Type B pancreatic cell (in vitro differentiated cells): ENCODE measurements at regions not wholly inside any gene's neighbourhood (a gene's known extent, or its start where the extent isn't known, plus 50 kb on each side); places are given as distances from the start of the nearest gene placed in this dataset.

ENCODE experiments used
- DNase-seq: peaks from one replicate; pipeline ENCODE4 v3.0.0; 2021; ENCODE audit warnings: mixed read lengths; ENCODE audit not compliant: unreplicated experiment; ENCODE audit errors: extremely low spot score
- H3K27ac Mint-ChIP-seq: 2 replicates; pipeline ENCODE4 v1.8.0; 2021; ENCODE audit warnings: mild to moderate bottlenecking, mixed read lengths
- H3K27me3 Mint-ChIP-seq: 2 replicates; pipeline ENCODE4 v1.8.0; 2021; ENCODE audit warnings: mixed read lengths
- H3K36me3 Mint-ChIP-seq: 2 replicates; pipeline ENCODE4 v1.8.0; 2021; ENCODE audit warnings: mixed read lengths
- H3K4me1 Mint-ChIP-seq: one replicate; pipeline ENCODE4 v1.8.0; 2021; ENCODE audit warnings: mixed read lengths; ENCODE audit not compliant: unreplicated experiment
- H3K4me3 Mint-ChIP-seq: 2 replicates; pipeline ENCODE4 v1.8.0; 2021; ENCODE audit warnings: mild to moderate bottlenecking, mixed read lengths
- H3K9me3 Mint-ChIP-seq: 2 replicates; pipeline ENCODE4 v1.8.0; 2021; ENCODE audit warnings: mixed read lengths
- TF ChIP-seq, protein P1 (sequence below): fragments of 200-600 bp; sonication (generic); conservative IDR thresholded peaks from 2 replicates; pipeline ENCODE4 v1.5.0; 2021; ENCODE audit warnings: antibody characterized with exemption, mild to moderate bottlenecking

DNA sequence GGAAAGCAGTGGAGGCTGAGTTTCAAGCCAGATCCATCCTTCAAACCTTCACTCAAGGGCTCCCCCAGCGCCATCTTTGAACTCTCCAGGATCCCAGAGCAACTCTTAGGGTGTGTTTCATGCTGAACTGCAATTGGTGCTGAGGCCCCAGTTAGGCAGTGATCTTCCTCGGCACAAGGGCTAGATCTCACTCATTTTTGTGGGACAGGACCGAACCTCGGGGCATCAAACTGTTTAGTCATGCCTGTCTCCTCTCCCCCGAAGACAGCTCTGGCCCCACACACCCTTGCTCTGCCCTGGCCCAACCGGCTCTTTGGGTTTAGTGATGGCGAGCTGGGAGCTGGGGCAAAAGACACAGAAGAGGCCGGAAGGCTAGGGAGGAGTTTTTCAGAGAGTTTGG, 115.1 kb downstream of the NUFIP1 start:
- no peak overlapping the region for H3K4me3 Mint-ChIP-seq
- no peaks in the 10 kb centered on the region for H3K27me3 Mint-ChIP-seq
- peaks cover 7% of the 10 kb centered on the region for H3K9me3 Mint-ChIP-seq
- H3K4me1 Mint-ChIP-seq = peaks cover 31% of the 10 kb centered on the region
- DNase-seq = no peak
- peaks cover 4% of the 10 kb centered on the region for H3K36me3 Mint-ChIP-seq
- H3K27ac Mint-ChIP-seq = no peak overlapping the region
- TF ChIP-seq, protein P1, sequence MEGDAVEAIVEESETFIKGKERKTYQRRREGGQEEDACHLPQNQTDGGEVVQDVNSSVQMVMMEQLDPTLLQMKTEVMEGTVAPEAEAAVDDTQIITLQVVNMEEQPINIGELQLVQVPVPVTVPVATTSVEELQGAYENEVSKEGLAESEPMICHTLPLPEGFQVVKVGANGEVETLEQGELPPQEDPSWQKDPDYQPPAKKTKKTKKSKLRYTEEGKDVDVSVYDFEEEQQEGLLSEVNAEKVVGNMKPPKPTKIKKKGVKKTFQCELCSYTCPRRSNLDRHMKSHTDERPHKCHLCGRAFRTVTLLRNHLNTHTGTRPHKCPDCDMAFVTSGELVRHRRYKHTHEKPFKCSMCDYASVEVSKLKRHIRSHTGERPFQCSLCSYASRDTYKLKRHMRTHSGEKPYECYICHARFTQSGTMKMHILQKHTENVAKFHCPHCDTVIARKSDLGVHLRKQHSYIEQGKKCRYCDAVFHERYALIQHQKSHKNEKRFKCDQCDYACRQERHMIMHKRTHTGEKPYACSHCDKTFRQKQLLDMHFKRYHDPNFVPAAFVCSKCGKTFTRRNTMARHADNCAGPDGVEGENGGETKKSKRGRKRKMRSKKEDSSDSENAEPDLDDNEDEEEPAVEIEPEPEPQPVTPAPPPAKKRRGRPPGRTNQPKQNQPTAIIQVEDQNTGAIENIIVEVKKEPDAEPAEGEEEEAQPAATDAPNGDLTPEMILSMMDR = no peak

- no peak overlapping the region for H3K4me3 Mint-ChIP-seq
- no peak overlapping the region for H3K27ac Mint-ChIP-seq
- no peaks in the 10 kb centered on the region for H3K27me3 Mint-ChIP-seq
These were observed 115.8 kb downstream of the NUFIP1 start for GRCh38 chr13:44873461-44873860.

DNA sequence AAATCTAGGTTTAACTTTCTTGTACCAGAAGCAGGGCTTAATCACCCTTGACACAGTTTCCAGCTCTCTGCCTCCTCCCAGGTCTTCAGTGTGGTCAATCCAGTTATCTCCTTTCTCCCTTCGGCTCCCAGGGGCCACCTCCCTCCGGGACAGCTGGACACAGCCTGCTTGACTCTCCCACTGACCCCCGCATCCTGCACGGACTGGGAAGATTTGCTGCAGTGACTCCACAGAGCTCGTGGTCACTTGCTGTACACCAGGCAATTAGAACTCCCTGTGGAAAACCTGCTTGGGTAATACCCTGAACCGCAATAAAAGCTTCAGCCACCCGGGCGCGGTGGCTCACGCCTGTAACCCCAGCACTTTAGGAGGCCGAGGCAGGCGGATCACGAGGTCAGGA, 116.5 kb downstream of the NUFIP1 start:
- Mint-ChIP-seq H3K36me3 (peaks cover 1% of the 10 kb centered on the region), H3K27me3 (no peaks in the 10 kb centered on the region)

More at GRCh38 chr13:44873461-44873860, 115.8 kb downstream of the NUFIP1 start:
- Mint-ChIP-seq H3K36me3 (peaks cover 4% of the 10 kb centered on the region), H3K4me1 (peaks cover 29% of the 10 kb centered on the region), H3K9me3 (peaks cover 7% of the 10 kb centered on the region)
- DNase-seq = no peak
- TF ChIP-seq, protein P1 = no peak

GRCh38 chr13:44870456-44870929, 118.8 kb downstream of the NUFIP1 start:
- Mint-ChIP-seq H3K36me3 (no peaks in the 10 kb centered on the region), H3K4me1 (peaks cover 18% of the 10 kb centered on the region), H3K27ac (no peak overlapping the region), H3K27me3 (no peaks in the 10 kb centered on the region), H3K4me3 (no peak overlapping the region), H3K9me3 (no peaks in the 10 kb centered on the region)
- no peak for DNase-seq
- TF ChIP-seq, protein P1 = no peak

More for the DNA sequence above, 116.5 kb downstream of the NUFIP1 start:
- Mint-ChIP-seq H3K9me3 (peaks cover 7% of the 10 kb centered on the region), H3K27ac (no peak overlapping the region), H3K4me1 (peaks cover 22% of the 10 kb centered on the region), H3K4me3 (no peak overlapping the region)
- TF ChIP-seq, protein P1 = no peak
- DNase-seq = no peak

DNA sequence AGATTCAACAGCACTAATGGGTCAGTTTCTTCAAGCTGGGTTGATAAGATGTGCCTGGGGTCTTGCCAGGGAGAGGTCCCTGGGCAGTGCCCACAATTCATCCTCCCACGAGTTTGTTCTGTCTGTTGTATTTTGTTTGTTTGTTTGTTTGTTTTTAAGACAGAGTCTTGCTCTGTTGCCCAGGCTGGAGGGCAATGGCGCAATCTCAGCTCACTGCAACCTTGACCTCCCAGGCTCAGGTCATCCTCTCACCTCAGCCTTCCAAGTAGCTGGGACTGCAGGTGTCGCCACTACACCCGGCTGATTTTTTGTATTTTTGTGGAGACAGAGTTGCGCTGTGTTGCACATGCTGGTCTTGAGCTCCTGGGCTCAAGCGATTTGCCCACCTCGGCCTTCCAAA, 120.1 kb downstream of the NUFIP1 start:
- TF ChIP-seq, protein P1 = no peak
- Mint-ChIP-seq H3K4me1 (peaks cover 5% of the 10 kb centered on the region), H3K9me3 (peaks cover 5% of the 10 kb centered on the region), H3K36me3 (no peaks in the 10 kb centered on the region), H3K27ac (no peak overlapping the region), H3K27me3 (no peaks in the 10 kb centered on the region), H3K4me3 (no peak overlapping the region)
- no peak for DNase-seq

GRCh38 chr13:44868397-44868796, 120.9 kb downstream of the NUFIP1 start:
- H3K9me3 Mint-ChIP-seq = peaks cover 5% of the 10 kb centered on the region
- no peaks in the 10 kb centered on the region for H3K27me3 Mint-ChIP-seq
- TF ChIP-seq, protein P1 = no peak

More at GRCh38 chr13:44868397-44868796, 120.9 kb downstream of the NUFIP1 start:
- no peak overlapping the region for H3K27ac Mint-ChIP-seq
- no peaks in the 10 kb centered on the region for H3K36me3 Mint-ChIP-seq
- DNase-seq = no peak
- H3K4me3 Mint-ChIP-seq = no peak overlapping the region
- peaks cover 2% of the 10 kb centered on the region for H3K4me1 Mint-ChIP-seq
